HG03378 (cell line): ENCODE measurements at regions not wholly inside any gene's neighbourhood (a gene's known extent, or its start where the extent isn't known, plus 50 kb on each side); places are given as distances from the start of the nearest gene placed in this dataset.

Experiments
- ATAC-seq: cut with Tn5 transposase; IDR thresholded peaks from one replicate; pipeline ENCODE4 v1.9.1; 2021; ENCODE audit warnings: mild to moderate bottlenecking, moderate library complexity; ENCODE audit not compliant: unreplicated experiment

- ATAC-seq, result no peak
Observed at GRCh38 chr5:165627548-165628170, 2122.2 kb downstream of the MAT2B start.

- peak; percentile 88 for ATAC-seq
Observed at GRCh38 chr5:165630261-165630778, 2124.9 kb downstream of the MAT2B start.

- no peak for ATAC-seq
Observed at GRCh38 chr5:165631235-165631634, 2125.8 kb downstream of the MAT2B start.

GRCh38 chr5:165642366-165642765 lies 2136.9 kb downstream of the MAT2B start:
- ATAC-seq, result no peak

- no peak for ATAC-seq
Observed at GRCh38 chr5:165665735-165666400, 2160.4 kb downstream of the MAT2B start.

- no peak for ATAC-seq
Observed at GRCh38 chr5:165673499-165673898, 2168.1 kb downstream of the MAT2B start.

- ATAC-seq, result no peak
Observed at GRCh38 chr5:165695796-165696195, 2190.4 kb downstream of the MAT2B start.

GRCh38 chr5:165705960-165706359 lies 2200.5 kb downstream of the MAT2B start:
- no peak for ATAC-seq

GRCh38 chr5:165712011-165712410 lies 2206.6 kb downstream of the MAT2B start:
- no peak for ATAC-seq

GRCh38 chr5:165714598-165714997 lies 2209.2 kb downstream of the MAT2B start:
- ATAC-seq, result no peak

GRCh38 chr5:165720901-165721300 lies 2215.5 kb downstream of the MAT2B start:
- no peak for ATAC-seq

- no peak for ATAC-seq
Observed at GRCh38 chr5:165722401-165722800, 2217.0 kb downstream of the MAT2B start.

GRCh38 chr5:165723931-165724330 lies 2218.5 kb downstream of the MAT2B start:
- no peak for ATAC-seq

GRCh38 chr5:165728425-165728824 lies 2223.0 kb downstream of the MAT2B start:
- ATAC-seq, result no peak

GRCh38 chr5:165735388-165735787 lies 2230.0 kb downstream of the MAT2B start:
- ATAC-seq, result no peak

GRCh38 chr5:165739079-165739741 lies 2233.8 kb downstream of the MAT2B start:
- no peak for ATAC-seq

GRCh38 chr5:165757791-165758190 lies 2252.4 kb downstream of the MAT2B start:
- no peak for ATAC-seq

GRCh38 chr5:165775111-165775510 lies 2269.7 kb downstream of the MAT2B start:
- ATAC-seq, result no peak

GRCh38 chr5:165779505-165779904 lies 2274.1 kb downstream of the MAT2B start:
- ATAC-seq, result no peak

- no peak for ATAC-seq
Observed at GRCh38 chr5:165780901-165781300, 2275.5 kb downstream of the MAT2B start.

GRCh38 chr5:165781738-165782137 lies 2276.3 kb downstream of the MAT2B start:
- ATAC-seq, result no peak

- ATAC-seq, result no peak
Observed at GRCh38 chr5:165783024-165783423, 2277.6 kb downstream of the MAT2B start.
